Mucosa of descending colon (tissue), 3 donors: ENCODE measurements at regions not wholly inside any gene's neighbourhood (a gene's known extent, or its start where the extent isn't known, plus 50 kb on each side); places are given as distances from the start of the nearest gene placed in this dataset.

ENCODE experiments used
- ATAC-seq: fragments of 200-7000 bp; cut with Tn5 transposase; one replicate; pipeline ENCODE4 v1.9.1; 2020; ENCODE audit warnings: mild to moderate bottlenecking, moderate library complexity
- DNase-seq, 3 donors: peaks; one replicate each; pipeline ENCODE4 v3.0.0-alpha.2; 2020
- H3K36me3 ChIP-seq: fragments of 200-600 bp; one replicate; pipeline ENCODE4 v1.8.0; 2021; ENCODE audit warnings: low read depth, mild to moderate bottlenecking
- H3K4me1 ChIP-seq: fragments of 200-600 bp; one replicate; pipeline ENCODE4 v1.8.0; 2021; ENCODE audit warnings: low read depth, mild to moderate bottlenecking
- H3K4me3 ChIP-seq: fragments of 200-600 bp; one replicate; pipeline ENCODE4 v1.8.0; 2021; ENCODE audit warnings: mild to moderate bottlenecking
- H3K9me3 ChIP-seq: fragments of 200-600 bp; one replicate; pipeline ENCODE4 v1.8.0; 2021; ENCODE audit warnings: mild to moderate bottlenecking
- CTCF ChIP-seq: fragments of 200-600 bp; IDR thresholded peaks from one replicate; pipeline ENCODE4 v1.8.0; 2022; ENCODE audit warnings: antibody characterized with exemption, mild to moderate bottlenecking
- intact Hi-C, 2 donors: fragments of 100-400 bp; cut with DNase I in 1 of 2; cut with micrococcal nuclease in 1 of 2; formaldehyde crosslinking; loops; one replicate each; pipeline versions ENCODE4 v1.11.0 to v1.11.1; 2022; cut with DNase I, micrococcal nuclease
- donor health status: DM: no; HTN: no; CAD: no; lungs with moderate emphysema.
- donor health status: DM: no; HTN: no; CAD: no.
- donor health status: DM: no; HTN: yes; CAD: no.

GRCh38 chr12:16833376-16834015 is 227.5 kb upstream of the LMO3 start:
- Histone ChIP-seq H3K4me3 (no peak overlapping the region), H3K36me3 (no peaks in the 10 kb centered on the region), H3K9me3 (no peaks in the 10 kb centered on the region), H3K4me1 (no peaks in the 10 kb centered on the region)
- ATAC-seq = no peak
- no peak for TF ChIP-seq CTCF
- DNase-seq = no peak
- intact Hi-C loops = no loop called here

- intact Hi-C loops = no loop called here
- Histone ChIP-seq H3K36me3 (no peaks in the 10 kb centered on the region), H3K4me3 (no peak overlapping the region), H3K4me1 (no peaks in the 10 kb centered on the region), H3K9me3 (no peaks in the 10 kb centered on the region)
- no peak for TF ChIP-seq CTCF
- DNase-seq (no peak), ATAC-seq (no peak)
Measured at GRCh38 chr12:16828891-16829290, 222.9 kb upstream of the LMO3 start.

GRCh38 chr12:16807731-16808130 is 201.8 kb upstream of the LMO3 start:
- H3K4me1 ChIP-seq = no peaks in the 10 kb centered on the region
- intact Hi-C loops = no loop called here
- no peak overlapping the region for H3K4me3 ChIP-seq
- H3K36me3 ChIP-seq = no peaks in the 10 kb centered on the region
- H3K9me3 ChIP-seq = no peaks in the 10 kb centered on the region
- ATAC-seq (no peak), DNase-seq (no peak)
- TF ChIP-seq CTCF = no peak

GRCh38 chr12:16796168-16796567 is 190.2 kb upstream of the LMO3 start:
- no peaks in the 10 kb centered on the region for H3K36me3 ChIP-seq
- no peak for ATAC-seq
- no peak for DNase-seq
- TF ChIP-seq CTCF = no peak
- no peaks in the 10 kb centered on the region for H3K9me3 ChIP-seq
- intact Hi-C loops = no loop called here
- no peaks in the 10 kb centered on the region for H3K4me1 ChIP-seq
- no peak overlapping the region for H3K4me3 ChIP-seq

GRCh38 chr12:16789204-16789790 is 183.3 kb upstream of the LMO3 start:
- intact Hi-C loops = no loop called here
- TF ChIP-seq CTCF = no peak
- H3K36me3 ChIP-seq = no peaks in the 10 kb centered on the region
- ATAC-seq (no peak), DNase-seq (no peak)
- H3K4me3 ChIP-seq = no peak overlapping the region
- H3K9me3 ChIP-seq = no peaks in the 10 kb centered on the region
- no peaks in the 10 kb centered on the region for H3K4me1 ChIP-seq
